Neural progenitor cell (in vitro differentiated cells): ENCODE measurements at regions not wholly inside any gene's neighbourhood (a gene's known extent, or its start where the extent isn't known, plus 50 kb on each side); places are given as distances from the start of the nearest gene placed in this dataset.

Experiments used
- DNase-seq: peaks from one replicate; pipeline ENCODE4 v3.0.0-alpha.2; 2016; ENCODE audit warnings: low spot score
- H2AFZ ChIP-seq: fragments of 200-600 bp; sonication (generic); replicated peaks from 2 replicates; pipeline ENCODE4 v1.6.1; 2016; ENCODE audit warnings: antibody characterized with exemption
- H3F3A ChIP-seq: fragments of 200-600 bp; sonication (generic); 2 replicates; pipeline ENCODE4 v1.6.1; 2016; ENCODE audit warnings: antibody characterized with exemption, low read depth
- H3K27ac ChIP-seq: fragments of 200-600 bp; sonication (generic); 2 replicates; pipeline ENCODE4 v1.5.1; 2016; ENCODE audit warnings: mild to moderate bottlenecking
- H3K27me3 ChIP-seq: fragments of 200-600 bp; sonication (generic); 2 replicates; pipeline ENCODE4 v1.6.1; 2016; ENCODE audit warnings: mild to moderate bottlenecking, moderate library complexity
- H3K36me3 ChIP-seq: fragments of 200-600 bp; sonication (generic); 2 replicates; pipeline ENCODE4 v1.5.1; 2016
- H3K4me1 ChIP-seq: fragments of 200-600 bp; sonication (generic); 2 replicates; pipeline ENCODE4 v1.6.1; 2016; ENCODE audit warnings: mixed run types
- H3K4me2 ChIP-seq: fragments of 200-600 bp; sonication (generic); 2 replicates; pipeline ENCODE4 v1.6.1; 2016
- H3K4me3 ChIP-seq: fragments of 200-600 bp; sonication (generic); 2 replicates; pipeline ENCODE4 v1.5.1; 2016
- H3K79me2 ChIP-seq: fragments of 200-600 bp; sonication (generic); 2 replicates; pipeline ENCODE4 v1.6.1; 2016; ENCODE audit warnings: low read depth
- H3K9ac ChIP-seq: fragments of 200-600 bp; sonication (generic); 2 replicates; pipeline ENCODE4 v1.6.1; 2016
- H3K9me3 ChIP-seq: fragments of 200-600 bp; sonication (generic); 2 replicates; pipeline ENCODE4 v1.5.1; 2016; ENCODE audit warnings: low read depth
- H4K20me1 ChIP-seq: fragments of 200-600 bp; sonication (generic); 2 replicates; pipeline ENCODE4 v1.6.1; 2016; ENCODE audit warnings: low read depth
- H3K27ac Mint-ChIP-seq: 3 replicates; pipeline ENCODE4 v1.8.0; 2021; ENCODE audit warnings: mixed read lengths
- H3K27me3 Mint-ChIP-seq: 2 replicates; pipeline ENCODE4 v1.8.0; 2022; ENCODE audit warnings: low read depth, mild to moderate bottlenecking, inconsistent platforms, moderate library complexity, mixed read lengths; ENCODE audit not compliant: insufficient read depth
- H3K36me3 Mint-ChIP-seq: 3 replicates; pipeline ENCODE4 v1.8.0; 2021; ENCODE audit warnings: mixed read lengths
- H3K4me1 Mint-ChIP-seq: 3 replicates; pipeline ENCODE4 v1.8.0; 2021; ENCODE audit warnings: mixed read lengths
- H3K4me3 Mint-ChIP-seq: 3 replicates; pipeline ENCODE4 v1.8.0; 2021; ENCODE audit warnings: mild to moderate bottlenecking, moderate library complexity, mixed read lengths
- H3K9me3 Mint-ChIP-seq: 3 replicates; pipeline ENCODE4 v1.8.0; 2020; ENCODE audit warnings: mixed read lengths
- CTCF ChIP-seq: fragments of 200-600 bp; sonication (generic); IDR thresholded peaks from 2 replicates; pipeline ENCODE4 v1.5.1; 2017; ENCODE audit warnings: antibody characterized with exemption, mild to moderate bottlenecking
- EZH2 ChIP-seq: fragments of 200-600 bp; sonication (generic); IDR thresholded peaks from 2 replicates; pipeline ENCODE4 v1.6.1; 2017; ENCODE audit warnings: antibody characterized with exemption, mild to moderate bottlenecking, moderate library complexity
- EZH2phosphoT487 ChIP-seq: fragments of 200-600 bp; sonication (generic); IDR thresholded peaks from 2 replicates; pipeline ENCODE4 v1.6.1; 2017; ENCODE audit warnings: antibody characterized with exemption

- H3K27me3 ChIP-seq, result no peaks in the 10 kb centered on the region
- H3K9me3 ChIP-seq, result no peaks in the 10 kb centered on the region
- no peak overlapping the region for H3K27ac ChIP-seq
Measured at GRCh38 chr2:185990861-185991525, 252.4 kb downstream of the FSIP2 start.

GRCh38 chr2:185998562-185999070 is 260.0 kb downstream of the FSIP2 start:
- no peaks in the 10 kb centered on the region for H3K79me2 ChIP-seq
- H3K36me3 Mint-ChIP-seq, result no peaks in the 10 kb centered on the region
- TF ChIP-seq EZH2, result no peak
- TF ChIP-seq CTCF, result no peak
- no peak for TF ChIP-seq EZH2phosphoT487
- no peak overlapping the region for H3K4me3 ChIP-seq
- H3K9me3 ChIP-seq, result no peaks in the 10 kb centered on the region
- no peak overlapping the region for H3K4me2 ChIP-seq
- no peaks in the 10 kb centered on the region for H3F3A ChIP-seq
- no peaks in the 10 kb centered on the region for H4K20me1 ChIP-seq
- no peak overlapping the region for H3K9ac ChIP-seq
- no peak overlapping the region for H3K27ac Mint-ChIP-seq
- H3K36me3 ChIP-seq, result no peaks in the 10 kb centered on the region
- H3K27ac ChIP-seq, result no peak overlapping the region
- H3K4me1 Mint-ChIP-seq, result no peaks in the 10 kb centered on the region
- no peaks in the 10 kb centered on the region for H3K27me3 ChIP-seq
- DNase-seq, result no peak
- no peaks in the 10 kb centered on the region for H3K9me3 Mint-ChIP-seq
- no peaks in the 10 kb centered on the region for H3K4me1 ChIP-seq
- H3K4me3 Mint-ChIP-seq, result no peak overlapping the region
- no peaks in the 10 kb centered on the region for H3K27me3 Mint-ChIP-seq
- H2AFZ ChIP-seq, result no peak overlapping the region

More at GRCh38 chr2:185990861-185991525, 252.4 kb downstream of the FSIP2 start:
- Histone ChIP-seq H4K20me1 (no peaks in the 10 kb centered on the region), H3K79me2 (no peaks in the 10 kb centered on the region), H2AFZ (no peak overlapping the region), H3K4me2 (no peak overlapping the region), H3K36me3 (no peaks in the 10 kb centered on the region), H3K4me3 (no peak overlapping the region), H3K4me1 (no peaks in the 10 kb centered on the region), H3F3A (no peaks in the 10 kb centered on the region), H3K9ac (no peak overlapping the region)
- H3K36me3 Mint-ChIP-seq, result no peaks in the 10 kb centered on the region
- no peaks in the 10 kb centered on the region for H3K9me3 Mint-ChIP-seq
- no peaks in the 10 kb centered on the region for H3K4me1 Mint-ChIP-seq
- H3K4me3 Mint-ChIP-seq, result no peak overlapping the region
- DNase-seq, result no peak
- H3K27me3 Mint-ChIP-seq, result no peaks in the 10 kb centered on the region
- TF ChIP-seq CTCF (no peak), EZH2phosphoT487 (no peak), EZH2 (no peak)
- no peak overlapping the region for H3K27ac Mint-ChIP-seq

GRCh38 chr2:186009341-186009740 is 270.7 kb downstream of the FSIP2 start:
- no peaks in the 10 kb centered on the region for H3F3A ChIP-seq
- H3K36me3 ChIP-seq, result no peaks in the 10 kb centered on the region
- peaks cover 5% of the 10 kb centered on the region for H3K4me1 Mint-ChIP-seq
- TF ChIP-seq CTCF (no peak), EZH2 (no peak), EZH2phosphoT487 (no peak)
- H3K4me3 Mint-ChIP-seq, result no peak overlapping the region
- H3K4me1 ChIP-seq, result no peaks in the 10 kb centered on the region
- no peaks in the 10 kb centered on the region for H3K27me3 Mint-ChIP-seq
- no peak overlapping the region for H3K27ac ChIP-seq
- no peak overlapping the region for H2AFZ ChIP-seq
- H3K79me2 ChIP-seq, result no peaks in the 10 kb centered on the region
- H4K20me1 ChIP-seq, result no peaks in the 10 kb centered on the region
- no peaks in the 10 kb centered on the region for H3K36me3 Mint-ChIP-seq
- DNase-seq, result no peak
- H3K4me3 ChIP-seq, result no peak overlapping the region
- H3K27me3 ChIP-seq, result no peaks in the 10 kb centered on the region
- H3K4me2 ChIP-seq, result no peak overlapping the region
- H3K27ac Mint-ChIP-seq, result no peak overlapping the region
- H3K9me3 ChIP-seq, result no peaks in the 10 kb centered on the region
- H3K9me3 Mint-ChIP-seq, result peaks cover 29% of the 10 kb centered on the region
- no peak overlapping the region for H3K9ac ChIP-seq
